HL-60/S4 treated with retinoic acid at 250 ng/mL for 4 days and 3 days (cell line): ENCODE measurements at regions not wholly inside any gene's neighbourhood (a gene's known extent, or its start where the extent isn't known, plus 50 kb on each side); places are given as distances from the start of the nearest gene placed in this dataset.

Source experiments
- in situ Hi-C: fragments of 300-500 bp; cut with MboI; formaldehyde crosslinking; loops from 2 replicates; pipeline ENCODE4 v1.7.0; 2022; ENCODE audit warnings: low sequenced_read_pairs

GRCh38 chr19:29290853-29291252, 77.9 kb upstream of the UQCRFS1 start:
- in situ Hi-C loops, result no loop called here

GRCh38 chr19:29292153-29292552, 79.2 kb upstream of the UQCRFS1 start:
- in situ Hi-C loops, result no loop called here

GRCh38 chr19:29292562-29292961, 79.6 kb upstream of the UQCRFS1 start:
- in situ Hi-C loops, result no loop called here

- in situ Hi-C loops, result no loop called here
These were observed 80.3 kb upstream of the UQCRFS1 start for GRCh38 chr19:29293292-29293691.

- in situ Hi-C loops, result no loop called here
These were observed 80.9 kb upstream of the UQCRFS1 start for GRCh38 chr19:29293736-29294342.

GRCh38 chr19:29294343-29294811, 81.4 kb upstream of the UQCRFS1 start:
- in situ Hi-C loops, result no loop called here

- in situ Hi-C loops, result no loop called here
These were observed 82.3 kb upstream of the UQCRFS1 start for GRCh38 chr19:29295285-29295684.

- in situ Hi-C loops, result no loop called here
These were observed 84.4 kb upstream of the UQCRFS1 start for GRCh38 chr19:29297381-29297780.

GRCh38 chr19:29299416-29300380, 86.7 kb upstream of the UQCRFS1 start:
- in situ Hi-C loops, result no loop called here

- in situ Hi-C loops, result no loop called here
These were observed 89.3 kb upstream of the UQCRFS1 start for GRCh38 chr19:29302002-29302928.

- in situ Hi-C loops, result no loop called here
These were observed 90.2 kb upstream of the UQCRFS1 start for GRCh38 chr19:29303069-29303718.

GRCh38 chr19:29303719-29304090, 90.8 kb upstream of the UQCRFS1 start:
- in situ Hi-C loops, result no loop called here

- in situ Hi-C loops, result no loop called here
These were observed 92.3 kb upstream of the UQCRFS1 start for GRCh38 chr19:29305268-29305667.

GRCh38 chr19:29308977-29309590, 96.1 kb upstream of the UQCRFS1 start:
- in situ Hi-C loops, result no loop called here

- in situ Hi-C loops, result no loop called here
These were observed 96.7 kb upstream of the UQCRFS1 start for GRCh38 chr19:29309637-29310036.

- in situ Hi-C loops, result no loop called here
These were observed 98.3 kb upstream of the UQCRFS1 start for GRCh38 chr19:29311191-29311790.

- in situ Hi-C loops, result no loop called here
These were observed 102.7 kb upstream of the UQCRFS1 start for GRCh38 chr19:29315556-29316190.

- in situ Hi-C loops, result no loop called here
These were observed 105.6 kb upstream of the UQCRFS1 start for GRCh38 chr19:29318581-29318980.

- in situ Hi-C loops, result no loop called here
These were observed 107.1 kb upstream of the UQCRFS1 start for GRCh38 chr19:29320086-29320485.
